ENCODE measurements at regions not wholly inside any gene's neighbourhood (a gene's known extent, or its start where the extent isn't known, plus 50 kb on each side); places are given as distances from the start of the nearest gene placed in this dataset.

DNA sequence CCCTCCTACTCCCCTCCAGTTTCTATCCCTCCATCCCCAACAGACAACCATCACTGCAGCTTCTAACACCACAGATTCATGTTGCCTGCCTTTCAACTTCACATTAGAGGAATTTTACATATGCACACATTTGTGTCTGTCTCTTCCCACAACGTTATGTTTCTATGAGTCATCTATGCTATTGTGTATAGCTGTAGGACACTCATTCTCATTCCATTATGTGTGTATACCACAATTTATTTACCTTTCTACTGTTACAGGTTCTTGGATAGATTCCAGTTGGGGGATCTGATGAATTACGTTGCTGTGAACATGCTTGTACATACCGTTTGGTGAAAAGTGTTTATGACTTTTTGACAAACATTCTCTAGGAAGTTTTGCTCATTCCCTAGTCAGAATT lies 58.8 kb upstream of the TRPC3 start:
- Histone ChIP-seq H3K4me1 (ENCODE audit: low read depth) (peaks cover 34% of the 10 kb centered on the region), H3K9me3 (ENCODE audit: low read depth) (no peaks in the 10 kb centered on the region), H3K27ac (no peak overlapping the region), H3K36me3 (no peaks in the 10 kb centered on the region), H3K27me3 (no peaks in the 10 kb centered on the region), H3K4me3 (no peak overlapping the region)
- DNase-seq (ENCODE audit: low read depth in 1 of 2, low spot score in 1 of 2): no peak
- TF ChIP-seq, protein P1, sequence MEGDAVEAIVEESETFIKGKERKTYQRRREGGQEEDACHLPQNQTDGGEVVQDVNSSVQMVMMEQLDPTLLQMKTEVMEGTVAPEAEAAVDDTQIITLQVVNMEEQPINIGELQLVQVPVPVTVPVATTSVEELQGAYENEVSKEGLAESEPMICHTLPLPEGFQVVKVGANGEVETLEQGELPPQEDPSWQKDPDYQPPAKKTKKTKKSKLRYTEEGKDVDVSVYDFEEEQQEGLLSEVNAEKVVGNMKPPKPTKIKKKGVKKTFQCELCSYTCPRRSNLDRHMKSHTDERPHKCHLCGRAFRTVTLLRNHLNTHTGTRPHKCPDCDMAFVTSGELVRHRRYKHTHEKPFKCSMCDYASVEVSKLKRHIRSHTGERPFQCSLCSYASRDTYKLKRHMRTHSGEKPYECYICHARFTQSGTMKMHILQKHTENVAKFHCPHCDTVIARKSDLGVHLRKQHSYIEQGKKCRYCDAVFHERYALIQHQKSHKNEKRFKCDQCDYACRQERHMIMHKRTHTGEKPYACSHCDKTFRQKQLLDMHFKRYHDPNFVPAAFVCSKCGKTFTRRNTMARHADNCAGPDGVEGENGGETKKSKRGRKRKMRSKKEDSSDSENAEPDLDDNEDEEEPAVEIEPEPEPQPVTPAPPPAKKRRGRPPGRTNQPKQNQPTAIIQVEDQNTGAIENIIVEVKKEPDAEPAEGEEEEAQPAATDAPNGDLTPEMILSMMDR (IDR thresholded peaks at IDR 0.05; ENCODE audit: low read depth, low read length): no peak

DNA sequence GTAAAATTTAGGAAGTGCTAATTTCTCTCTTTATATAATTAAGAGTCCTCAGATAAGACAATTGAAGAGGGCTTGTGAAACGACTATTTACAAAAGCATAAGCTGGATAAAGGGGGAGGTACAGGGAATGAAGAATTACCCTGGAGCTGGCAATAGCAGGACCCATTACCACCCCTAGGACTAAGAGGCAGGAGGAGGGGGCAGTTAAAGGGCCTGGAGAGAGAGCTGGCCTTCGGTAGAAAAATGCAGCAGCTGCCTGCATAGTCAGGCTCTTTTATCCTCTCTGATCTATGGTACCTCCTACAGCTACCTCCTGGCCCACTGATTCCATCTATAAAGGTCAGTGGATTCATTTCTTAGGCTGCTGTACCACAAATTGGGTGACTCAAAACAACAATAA lies 57.7 kb upstream of the TRPC3 start:
- H3K4me1 ChIP-seq (ENCODE audit: low read depth): peaks cover 41% of the 10 kb centered on the region
- TF ChIP-seq, protein P1 (IDR thresholded peaks at IDR 0.05; ENCODE audit: low read depth, low read length): no peak
- no peak for DNase-seq (ENCODE audit: low read depth in 1 of 2, low spot score in 1 of 2)
- H3K9me3 ChIP-seq (ENCODE audit: low read depth): no peaks in the 10 kb centered on the region
- H3K4me3 ChIP-seq: no peak overlapping the region
- H3K27ac ChIP-seq: no peak overlapping the region
- no peaks in the 10 kb centered on the region for H3K36me3 ChIP-seq
- H3K27me3 ChIP-seq: no peaks in the 10 kb centered on the region

DNA sequence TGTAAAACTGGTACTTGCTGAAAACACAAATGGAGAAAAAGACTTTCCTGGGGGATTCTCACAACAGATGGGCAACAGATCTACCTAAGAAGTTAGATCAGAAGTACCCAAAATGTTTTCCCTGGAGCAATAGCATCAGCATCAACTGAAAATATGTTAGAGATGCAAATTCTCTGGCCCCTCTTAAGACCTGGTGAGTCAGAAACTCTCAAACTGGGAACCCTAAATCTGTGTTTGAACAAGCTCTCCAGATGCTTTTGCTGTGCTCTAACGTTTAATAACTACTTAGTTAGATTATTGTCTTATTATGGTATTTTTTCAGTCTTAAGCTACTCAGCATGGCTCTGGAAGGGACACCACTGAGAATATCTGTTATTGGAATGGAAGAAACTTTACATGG lies 55.2 kb upstream of the TRPC3 start:
- H3K4me3 ChIP-seq: no peak overlapping the region
- TF ChIP-seq, protein P1 (IDR thresholded peaks at IDR 0.05; ENCODE audit: low read depth, low read length): no peak

DNA sequence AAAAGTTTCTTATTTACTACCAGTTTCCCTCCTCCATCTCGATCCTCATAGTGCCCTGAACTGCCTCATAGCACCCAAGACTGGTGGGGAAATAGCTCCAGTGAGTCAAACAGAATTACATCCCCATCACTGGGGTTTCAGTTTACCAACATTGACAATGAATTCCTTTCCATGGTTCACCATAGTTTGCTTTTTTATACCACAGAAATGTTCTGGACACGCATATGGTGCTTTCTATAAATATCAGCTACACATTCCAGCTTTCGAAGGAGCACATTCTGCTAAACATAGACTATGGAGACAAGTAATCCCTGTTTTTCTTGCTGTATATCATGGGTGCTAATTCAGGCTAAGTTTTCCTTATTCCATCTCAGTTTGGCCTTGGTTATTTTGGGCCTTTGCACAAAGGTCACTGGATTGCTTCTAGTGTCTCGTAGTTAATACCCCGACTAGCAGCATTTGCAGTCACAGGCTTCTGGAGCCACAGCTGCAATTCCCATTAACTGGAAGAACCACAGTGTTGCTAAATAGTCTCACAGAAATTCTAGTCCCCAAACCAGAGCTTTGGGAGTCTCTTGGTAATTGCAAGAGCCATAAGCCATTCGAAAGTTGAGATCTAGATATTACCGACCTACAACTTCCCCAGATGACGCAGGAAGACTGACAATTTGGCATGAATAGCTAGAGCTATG lies 53.4 kb upstream of the TRPC3 start:
- peaks cover 18% of the 10 kb centered on the region for H3K4me1 ChIP-seq (ENCODE audit: low read depth)
- TF ChIP-seq, protein P1 (IDR thresholded peaks at IDR 0.05; ENCODE audit: low read depth, low read length): no peak
- H3K36me3 ChIP-seq: no peaks in the 10 kb centered on the region
- H3K27me3 ChIP-seq: no peaks in the 10 kb centered on the region
- no peaks in the 10 kb centered on the region for H3K9me3 ChIP-seq (ENCODE audit: low read depth)
- no peak overlapping the region for H3K4me3 ChIP-seq
- no peak for DNase-seq (ENCODE audit: low read depth in 1 of 2, low spot score in 1 of 2)
- peak overlapping the region; percentile 41 for H3K27ac ChIP-seq

More for the DNA sequence above, 55.2 kb upstream of the TRPC3 start:
- H3K4me1 ChIP-seq (ENCODE audit: low read depth): peaks cover 26% of the 10 kb centered on the region
- H3K27ac ChIP-seq: no peak overlapping the region
- DNase-seq (ENCODE audit: low read depth in 1 of 2, low spot score in 1 of 2): no peak
- no peaks in the 10 kb centered on the region for H3K36me3 ChIP-seq
- H3K9me3 ChIP-seq (ENCODE audit: low read depth): no peaks in the 10 kb centered on the region
- H3K27me3 ChIP-seq: no peaks in the 10 kb centered on the region

DNA sequence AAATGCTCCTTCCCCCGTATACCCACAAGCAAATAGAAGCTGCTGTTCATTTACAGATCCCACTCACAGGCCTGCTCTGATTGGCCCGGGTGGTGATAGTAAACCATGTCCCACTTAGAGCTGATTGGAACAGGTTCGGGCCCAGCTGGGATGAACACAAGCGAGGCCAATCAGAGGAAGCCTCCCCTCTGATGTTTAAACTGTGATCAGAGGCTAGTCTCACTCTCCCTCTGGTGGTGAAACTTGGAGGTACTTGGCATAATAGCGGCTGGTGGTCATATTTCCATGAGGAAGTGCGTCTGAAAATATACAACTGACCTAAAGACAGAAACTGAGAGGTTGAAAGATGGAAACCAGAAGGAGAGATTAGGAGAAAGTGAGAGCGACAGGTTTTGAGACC lies 51.5 kb upstream of the TRPC3 start:
- Histone ChIP-seq H3K27me3 (no peaks in the 10 kb centered on the region), H3K4me1 (ENCODE audit: low read depth) (peaks cover 18% of the 10 kb centered on the region), H3K27ac (no peak overlapping the region), H3K9me3 (ENCODE audit: low read depth) (no peaks in the 10 kb centered on the region), H3K36me3 (no peaks in the 10 kb centered on the region), H3K4me3 (no peak overlapping the region)
- peak; percentile 32 to 36 for DNase-seq (ENCODE audit: low read depth in 1 of 2, low spot score in 1 of 2)
- TF ChIP-seq, protein P1 (IDR thresholded peaks at IDR 0.05; ENCODE audit: low read depth, low read length): peak; percentile 41

All from cardiac muscle cell (in vitro differentiated cells and primary cell).